ENCODE measurements at regions not wholly inside any gene's neighbourhood (a gene's known extent, or its start where the extent isn't known, plus 50 kb on each side); places are given as distances from the start of the nearest gene placed in this dataset.

DNA sequence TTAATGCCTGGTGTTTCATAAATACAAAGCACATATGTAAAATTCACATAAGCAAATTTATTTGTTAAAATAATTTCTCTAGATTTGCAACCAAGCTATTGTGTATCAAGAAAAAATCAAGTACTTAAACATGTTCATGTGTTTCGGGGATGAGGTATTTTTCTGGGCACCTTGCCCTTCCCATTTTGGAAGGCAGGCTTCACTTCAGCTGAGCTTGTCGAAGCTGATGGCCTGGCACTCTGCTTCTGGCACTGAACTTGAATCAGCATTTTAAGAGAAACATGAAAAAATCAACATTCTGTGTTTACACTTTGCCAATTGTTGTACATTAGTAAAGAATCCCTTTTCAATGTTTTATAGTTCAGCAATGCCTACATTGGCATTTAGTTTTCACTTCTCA lies 179.1 kb upstream of the STEAP4 start:
- H2AFZ ChIP-seq: no peak overlapping the region
- 0 to 2% methylated on average over 2 of the region's 2 CpGs for WGBS, 2 experiments (ENCODE audit: low coverage in 1 of 2, low lambda C conversion rate in 2 of 2, missing lambda C conversion rate in 2 of 2)

DNA sequence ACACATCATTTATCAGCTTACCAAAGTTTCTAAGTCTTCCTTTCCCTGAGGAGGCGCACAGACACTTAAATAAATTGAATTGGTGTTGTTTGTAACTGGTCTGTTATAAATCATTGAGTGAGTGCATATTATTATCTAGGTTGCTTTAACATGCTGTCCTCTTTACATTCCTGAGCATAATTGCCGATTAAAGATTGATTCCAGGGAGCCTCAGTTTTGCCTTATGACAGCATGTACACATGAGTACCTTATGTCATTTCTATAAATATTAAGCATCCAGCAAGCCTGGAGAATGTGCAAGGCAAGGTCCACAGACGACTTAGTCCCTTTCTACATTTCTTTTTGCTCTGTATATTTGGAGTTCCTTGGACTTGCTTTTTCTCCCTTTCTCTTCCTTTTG lies 177.9 kb upstream of the STEAP4 start:
- Histone ChIP-seq H3K9ac (no peak overlapping the region), H3K36me3 (ENCODE audit: low read depth) (no peaks in the 10 kb centered on the region), H3K4me3 (no peak overlapping the region), H3K9me3 (ENCODE audit: low read depth) (no peaks in the 10 kb centered on the region), H3K27ac (no peak overlapping the region), H3F3A (ENCODE audit: insufficient read depth) (no peaks in the 10 kb centered on the region), H3K27me3 (replicated peaks; ENCODE audit: insufficient read depth) (no peaks in the 10 kb centered on the region), H3K9me2 (ENCODE audit: insufficient read depth) (no peaks in the 10 kb centered on the region), H3K79me2 (ENCODE audit: insufficient read depth) (no peaks in the 10 kb centered on the region), H2AFZ (no peak overlapping the region), H4K20me1 (ENCODE audit: insufficient read depth) (no peaks in the 10 kb centered on the region), H3K4me2 (ENCODE audit: unreplicated experiment) (no peak overlapping the region), H3K4me1 (ENCODE audit: insufficient read depth) (no peaks in the 10 kb centered on the region)
- no peak for DNase-seq
- TF ChIP-seq EZH2phosphoT487 (IDR thresholded peaks at IDR 0.05; ENCODE audit: insufficient read depth, low read depth): no peak
- no peak for TF ChIP-seq EZH2 (IDR thresholded peaks at IDR 0.05; ENCODE audit: insufficient read depth, poor library complexity, severe bottlenecking)
- 23 to 35% methylated on average over 3 of the region's 3 CpGs for WGBS, 2 experiments (ENCODE audit: low coverage in 1 of 2, low lambda C conversion rate in 2 of 2, missing lambda C conversion rate in 2 of 2)
- in situ Hi-C loops (cut with MboI): no loop called here

More for the DNA sequence above, 179.1 kb upstream of the STEAP4 start:
- H3K27me3 ChIP-seq (replicated peaks; ENCODE audit: insufficient read depth): no peaks in the 10 kb centered on the region
- H3K9ac ChIP-seq: no peak overlapping the region
- H4K20me1 ChIP-seq (ENCODE audit: insufficient read depth): no peaks in the 10 kb centered on the region
- H3K27ac ChIP-seq: no peak overlapping the region
- no peaks in the 10 kb centered on the region for H3K9me3 ChIP-seq (ENCODE audit: low read depth)
- H3K4me3 ChIP-seq: no peak overlapping the region
- no peak overlapping the region for H3K4me2 ChIP-seq (ENCODE audit: unreplicated experiment)
- H3F3A ChIP-seq (ENCODE audit: insufficient read depth): no peaks in the 10 kb centered on the region
- no peaks in the 10 kb centered on the region for H3K9me2 ChIP-seq (ENCODE audit: insufficient read depth)
- no peak for DNase-seq
- no peaks in the 10 kb centered on the region for H3K36me3 ChIP-seq (ENCODE audit: low read depth)
- H3K79me2 ChIP-seq (ENCODE audit: insufficient read depth): no peaks in the 10 kb centered on the region
- TF ChIP-seq EZH2phosphoT487 (IDR thresholded peaks at IDR 0.05; ENCODE audit: insufficient read depth, low read depth): no peak
- no peak for TF ChIP-seq EZH2 (IDR thresholded peaks at IDR 0.05; ENCODE audit: insufficient read depth, poor library complexity, severe bottlenecking)
- H3K4me1 ChIP-seq (ENCODE audit: insufficient read depth): no peaks in the 10 kb centered on the region
- in situ Hi-C loops (cut with MboI): no loop called here

- no peaks in the 10 kb centered on the region for H3K9me2 ChIP-seq (ENCODE audit: insufficient read depth)
- H3K27me3 ChIP-seq (replicated peaks; ENCODE audit: insufficient read depth): no peaks in the 10 kb centered on the region
- no peaks in the 10 kb centered on the region for H3K9me3 ChIP-seq (ENCODE audit: low read depth)
- no peak overlapping the region for H3K9ac ChIP-seq
- H2AFZ ChIP-seq: no peak overlapping the region
- no peaks in the 10 kb centered on the region for H3F3A ChIP-seq (ENCODE audit: insufficient read depth)
- in situ Hi-C loops (cut with MboI): no loop called here
- H3K27ac ChIP-seq: no peak overlapping the region
- H3K4me2 ChIP-seq (ENCODE audit: unreplicated experiment): no peak overlapping the region
- no peaks in the 10 kb centered on the region for H4K20me1 ChIP-seq (ENCODE audit: insufficient read depth)
- H3K4me1 ChIP-seq (ENCODE audit: insufficient read depth): no peaks in the 10 kb centered on the region
- DNase-seq: no peak
- no peaks in the 10 kb centered on the region for H3K36me3 ChIP-seq (ENCODE audit: low read depth)
- H3K4me3 ChIP-seq: no peak overlapping the region
- TF ChIP-seq EZH2 (IDR thresholded peaks at IDR 0.05; ENCODE audit: insufficient read depth, poor library complexity, severe bottlenecking): no peak
- TF ChIP-seq EZH2phosphoT487 (IDR thresholded peaks at IDR 0.05; ENCODE audit: insufficient read depth, low read depth): no peak
- no peaks in the 10 kb centered on the region for H3K79me2 ChIP-seq (ENCODE audit: insufficient read depth)
Observed at GRCh38 chr7:88480896-88481295, 174.2 kb upstream of the STEAP4 start.

DNA sequence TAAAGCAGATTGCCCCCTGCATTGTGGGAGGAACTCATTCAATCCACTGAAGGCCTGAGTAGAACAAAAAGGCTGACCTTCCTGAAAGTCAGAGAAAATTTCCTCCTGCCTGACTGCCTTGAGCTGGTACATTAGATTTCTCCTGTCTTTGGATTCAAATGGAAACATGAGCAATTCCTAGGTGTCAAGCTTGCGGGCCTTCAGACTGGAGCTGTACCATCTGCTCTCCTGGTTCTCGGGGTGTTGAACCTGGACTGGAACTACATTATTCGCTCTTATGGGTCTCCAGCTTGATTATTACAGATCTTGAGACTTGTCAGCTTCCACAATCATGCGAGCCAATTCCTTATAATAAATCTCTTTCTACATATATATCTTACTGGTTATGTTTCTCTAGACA lies 173.6 kb upstream of the STEAP4 start:
- in situ Hi-C loops (cut with MboI): no loop called here
- Histone ChIP-seq H3K4me3 (no peak overlapping the region), H3K4me1 (ENCODE audit: insufficient read depth) (no peaks in the 10 kb centered on the region), H2AFZ (no peak overlapping the region), H4K20me1 (ENCODE audit: insufficient read depth) (no peaks in the 10 kb centered on the region), H3K9ac (no peak overlapping the region), H3K9me2 (ENCODE audit: insufficient read depth) (no peaks in the 10 kb centered on the region), H3K27ac (no peak overlapping the region), H3K79me2 (ENCODE audit: insufficient read depth) (no peaks in the 10 kb centered on the region), H3K36me3 (ENCODE audit: low read depth) (no peaks in the 10 kb centered on the region), H3K9me3 (ENCODE audit: low read depth) (no peaks in the 10 kb centered on the region), H3K27me3 (replicated peaks; ENCODE audit: insufficient read depth) (no peaks in the 10 kb centered on the region), H3F3A (ENCODE audit: insufficient read depth) (no peaks in the 10 kb centered on the region), H3K4me2 (ENCODE audit: unreplicated experiment) (no peak overlapping the region)
- no peak for DNase-seq
- 26 to 32% methylated on average over 4 of the region's 4 CpGs for WGBS, 2 experiments (ENCODE audit: low coverage in 1 of 2, low lambda C conversion rate in 2 of 2, missing lambda C conversion rate in 2 of 2)
- TF ChIP-seq EZH2 (IDR thresholded peaks at IDR 0.05; ENCODE audit: insufficient read depth, poor library complexity, severe bottlenecking) (no peak), EZH2phosphoT487 (IDR thresholded peaks at IDR 0.05; ENCODE audit: insufficient read depth, low read depth) (no peak)

- Histone ChIP-seq H3K4me3 (no peak overlapping the region), H3K9ac (no peak overlapping the region), H3K4me1 (ENCODE audit: insufficient read depth) (no peaks in the 10 kb centered on the region), H3K9me2 (ENCODE audit: insufficient read depth) (no peaks in the 10 kb centered on the region), H3K4me2 (ENCODE audit: unreplicated experiment) (no peak overlapping the region), H4K20me1 (ENCODE audit: insufficient read depth) (no peaks in the 10 kb centered on the region), H3K79me2 (ENCODE audit: insufficient read depth) (no peaks in the 10 kb centered on the region), H3K9me3 (ENCODE audit: low read depth) (no peaks in the 10 kb centered on the region), H3K36me3 (ENCODE audit: low read depth) (no peaks in the 10 kb centered on the region), H2AFZ (no peak overlapping the region), H3F3A (ENCODE audit: insufficient read depth) (no peaks in the 10 kb centered on the region), H3K27ac (no peak overlapping the region), H3K27me3 (replicated peaks; ENCODE audit: insufficient read depth) (no peaks in the 10 kb centered on the region)
- DNase-seq: no peak
- in situ Hi-C loops (cut with MboI): no loop called here
- no peak for TF ChIP-seq EZH2 (IDR thresholded peaks at IDR 0.05; ENCODE audit: insufficient read depth, poor library complexity, severe bottlenecking)
- TF ChIP-seq EZH2phosphoT487 (IDR thresholded peaks at IDR 0.05; ENCODE audit: insufficient read depth, low read depth): no peak
Observed at GRCh38 chr7:88477976-88478375, 171.3 kb upstream of the STEAP4 start.

Measured in GM23248 (cell line).